IMR-90 (cell line): ENCODE measurements at regions not wholly inside any gene's neighbourhood (a gene's known extent, or its start where the extent isn't known, plus 50 kb on each side); places are given as distances from the start of the nearest gene placed in this dataset.

Experiments used
- ATAC-seq: fragments of 200-7000 bp; cut with Tn5 transposase; 2 replicates; pipeline ENCODE4 v1.9.1; 2020; ENCODE audit warnings: low read depth, mild to moderate bottlenecking, moderate library complexity
- BruUV-seq: library from RNA; stranded (reverse); fragments of 400-500 nt; replicated peaks from 2 replicates; lab custom pipeline; 2021; lab: Mats Ljungman, UMichigan
- CTCF ChIA-PET: fragments of 300-600 bp; formaldehyde crosslinking; extraction: SDS; loops from one replicate; lab custom pipeline; 2021; ENCODE audit warnings: antibody characterized with exemption; lab: Yijun Ruan, JAX
- POLR2A ChIA-PET: fragments of 300-600 bp; sonication (Branson Sonifier 250); formaldehyde crosslinking; loops from one replicate; lab custom pipeline; 2022; ENCODE audit warnings: antibody characterized with exemption; ENCODE audit not compliant: unreplicated experiment; lab: Charles Lee
- DNase-seq: peaks from one replicate; pipeline ENCODE4 v3.0.0; 2013
- H2AFZ ChIP-seq: replicated peaks from 2 replicates; pipeline ENCODE3; 2013; ENCODE audit warnings: low read length, mild to moderate bottlenecking; ENCODE audit not compliant: poor library complexity
- H2AK5ac ChIP-seq: 2 replicates; pipeline ENCODE4 v1.6.1; 2013; ENCODE audit warnings: low read depth, low read length, inconsistent platforms
- H2AK9ac ChIP-seq: replicated peaks from 2 replicates; pipeline ENCODE3; 2013; ENCODE audit warnings: mild to moderate bottlenecking, low read depth, low read length, moderate library complexity; ENCODE audit not compliant: poor library complexity
- H2BK120ac ChIP-seq: 2 replicates; pipeline ENCODE4 v1.6.1; 2013; ENCODE audit warnings: low read depth, low read length, inconsistent platforms
- H2BK15ac ChIP-seq: 3 replicates; pipeline ENCODE4 v1.6.1; 2013; ENCODE audit warnings: low read depth, low read length, inconsistent platforms
- H2BK20ac ChIP-seq: 2 replicates; pipeline ENCODE4 v1.6.1; 2013; ENCODE audit warnings: low read depth, mild to moderate bottlenecking, inconsistent platforms, low read length, moderate library complexity
- H2BK5ac ChIP-seq: 2 replicates; pipeline ENCODE4 v1.6.1; 2013; ENCODE audit warnings: mild to moderate bottlenecking, low read depth, low read length, inconsistent platforms; ENCODE audit not compliant: poor library complexity, severe bottlenecking
- H3K14ac ChIP-seq: replicated peaks from 2 replicates; pipeline ENCODE4 v1.6.1; 2013; ENCODE audit warnings: low read depth, low read length, inconsistent platforms
- H3K18ac ChIP-seq: 2 replicates; pipeline ENCODE4 v1.6.1; 2013; ENCODE audit warnings: low read depth, low read length, control low read depth
- H3K23ac ChIP-seq: 2 replicates; pipeline ENCODE4 v1.6.1; 2013; ENCODE audit warnings: low read depth, low read length, inconsistent platforms
- H3K27ac ChIP-seq: 2 replicates; pipeline ENCODE4 v1.5.1; 2013; ENCODE audit warnings: mild to moderate bottlenecking, control low read depth, low read length; ENCODE audit not compliant: insufficient read depth
- H3K27me3 ChIP-seq: 2 replicates; pipeline ENCODE4 v1.6.1; 2013; ENCODE audit warnings: low read length; ENCODE audit not compliant: control insufficient read depth, insufficient read depth
- H3K36me3 ChIP-seq: 2 replicates; pipeline ENCODE4 v1.6.1; 2013; ENCODE audit warnings: low read length, mixed read lengths; ENCODE audit not compliant: control insufficient read depth, insufficient read depth
- H3K4ac ChIP-seq: 2 replicates; pipeline ENCODE4 v1.6.1; 2013; ENCODE audit warnings: low read depth, low read length, inconsistent platforms
- H3K4me1 ChIP-seq: 2 replicates; pipeline ENCODE4 v1.6.1; 2013; ENCODE audit warnings: low read length, mixed read lengths; ENCODE audit not compliant: control insufficient read depth, insufficient read depth
- H3K4me2 ChIP-seq: 2 replicates; pipeline ENCODE4 v1.6.1; 2013; ENCODE audit warnings: low read depth, mild to moderate bottlenecking, control low read depth, low read length, moderate library complexity
- H3K4me3 ChIP-seq: 2 replicates; pipeline ENCODE4 v1.5.1; 2013; ENCODE audit warnings: low read depth, mild to moderate bottlenecking, control low read depth, low read length, moderate library complexity; ENCODE audit not compliant: insufficient read depth
- H3K56ac ChIP-seq: 2 replicates; pipeline ENCODE4 v1.6.1; 2013; ENCODE audit warnings: low read length, inconsistent platforms; ENCODE audit not compliant: insufficient read depth; ENCODE audit errors: extremely low read depth
- H3K79me1 ChIP-seq, 2 experiments: 2 replicates each; pipeline ENCODE4 v1.6.1; 2013; ENCODE audit warnings: low read length in 2 of 2, inconsistent platforms in 1 of 2, low read depth in 1 of 2
- H3K9ac ChIP-seq: 2 replicates; pipeline ENCODE4 v1.6.1; 2013; ENCODE audit warnings: low read depth, low read length, control low read depth
- H3K9me1 ChIP-seq: 2 replicates; pipeline ENCODE4 v1.6.1; 2013; ENCODE audit warnings: low read length, inconsistent platforms; ENCODE audit not compliant: insufficient read depth
- H3K9me3 ChIP-seq: 2 replicates; pipeline ENCODE4 v1.6.1; 2013; ENCODE audit warnings: low read length; ENCODE audit not compliant: control insufficient read depth, insufficient read depth
- H4K20me1 ChIP-seq: 2 replicates; pipeline ENCODE4 v1.6.1; 2013; ENCODE audit warnings: low read length, inconsistent platforms; ENCODE audit not compliant: insufficient read depth
- H4K5ac ChIP-seq: 2 replicates; pipeline ENCODE4 v1.6.1; 2013; ENCODE audit warnings: mild to moderate bottlenecking, low read depth, low read length, control low read depth
- H4K8ac ChIP-seq, 2 experiments: 2 replicates each; pipeline ENCODE4 v1.6.1; 2013; ENCODE audit warnings: low read depth in 2 of 2, low read length in 2 of 2, control low read depth in 1 of 2, inconsistent platforms in 1 of 2
- H4K91ac ChIP-seq: 2 replicates; pipeline ENCODE4 v1.6.1; 2013; ENCODE audit warnings: low read depth, low read length, inconsistent platforms; ENCODE audit not compliant: insufficient read depth
- CEBPB ChIP-seq: IDR thresholded peaks from 2 replicates; pipeline ENCODE4 v1.6.1; 2012; ENCODE audit warnings: low read depth, low read length, improper control_type of control experiment
- CHD1 ChIP-seq: IDR thresholded peaks from 2 replicates; pipeline ENCODE4 v1.6.1; 2012; ENCODE audit warnings: low read depth, low read length, improper control_type of control experiment
- MAFK ChIP-seq: IDR thresholded peaks from 2 replicates; pipeline ENCODE4 v1.6.1; 2012; ENCODE audit warnings: low read depth, low read length, improper control_type of control experiment
- RAD21 ChIP-seq: IDR thresholded peaks from 2 replicates; pipeline ENCODE4 v1.6.1; 2012; ENCODE audit warnings: low read length, improper control_type of control experiment
- RCOR1 ChIP-seq: IDR thresholded peaks from 2 replicates; pipeline ENCODE4 v1.6.1; 2012; ENCODE audit warnings: mild to moderate bottlenecking, low read length, improper control_type of control experiment; ENCODE audit not compliant: insufficient replicate concordance
- SMC3 ChIP-seq: fragments of 150-350 bp; IDR thresholded peaks from 2 replicates; pipeline ENCODE4 v1.6.1; 2016; ENCODE audit warnings: low read depth, mild to moderate bottlenecking, antibody characterized with exemption, low read length, moderate library complexity
- WGBS, 2 experiments: methylation state at CpG; one replicate each; pipeline versions ENCODE4 v1.1.5 to v1.1.7; 2013; ENCODE audit warnings: missing lambda C conversion rate in 2 of 2; ENCODE audit not compliant: insufficient read length in 1 of 2; ENCODE audit errors: extremely low coverage in 2 of 2; 5-methylcytosine and 5-hydroxymethylcytosine counted together
- dilution Hi-C: fragments of 300-500 bp; cut with HindIII; formaldehyde crosslinking; loops from one replicate; pipeline ENCODE4 v1.14.3; 2018; ENCODE audit warnings: low sequenced_read_pairs; ENCODE audit not compliant: unreplicated experiment
- in situ Hi-C: fragments of 300-500 bp; cut with MboI; formaldehyde crosslinking; loops from 3 replicates; pipeline ENCODE4 v1.14.3; 2019; ENCODE audit warnings: low sequenced_read_pairs, inconsistent platforms, mixed read lengths
- intact Hi-C: fragments of 100-400 bp; cut with micrococcal nuclease; formaldehyde crosslinking; loops from 2 replicates; pipeline ENCODE4 v1.10.0; 2022

DNA sequence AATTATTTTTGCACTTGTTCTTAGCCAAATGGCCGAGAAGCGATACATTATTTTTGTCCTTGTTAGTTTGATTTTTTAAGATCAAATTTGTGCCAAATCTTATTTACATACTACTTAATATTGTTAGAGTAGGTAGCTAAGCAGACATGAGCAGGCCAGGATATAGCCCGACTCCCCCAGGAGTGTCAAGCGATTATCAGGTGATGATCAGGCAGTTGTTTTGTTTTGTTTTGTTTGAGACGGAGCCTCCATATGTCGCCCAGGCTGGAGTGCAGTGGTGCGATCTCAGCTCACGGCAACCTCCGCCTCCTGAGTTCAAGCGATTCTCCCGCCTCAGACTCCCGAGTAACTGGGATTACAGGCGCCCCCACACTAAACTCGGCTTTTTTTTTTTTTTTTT, 71.1 kb downstream of the LYZL2 start:
- H2AK5ac ChIP-seq: no peak overlapping the region
- H3K14ac ChIP-seq: no peak overlapping the region
- H3K23ac ChIP-seq: no peak overlapping the region
- H2BK15ac ChIP-seq: no peak overlapping the region
- H4K91ac ChIP-seq: no peak overlapping the region
- CTCF ChIA-PET: interaction anchor here (0.5 to 0.7 kb wide), 2 partner anchors 32 to 1448 kb away, joined by 3 read pairs; no protein-coding TSS in a partner anchor
- no peak overlapping the region for H4K8ac ChIP-seq
- POLR2A ChIA-PET: no interaction called here
- H3K36me3 ChIP-seq: no peaks in the 10 kb centered on the region
- no peak overlapping the region for H3K56ac ChIP-seq
- no peak overlapping the region for H2AK9ac ChIP-seq
- no peaks in the 10 kb centered on the region for H3K9me3 ChIP-seq
- peaks cover 7% of the 10 kb centered on the region for H3K27me3 ChIP-seq
- no peak overlapping the region for H2AFZ ChIP-seq
- ATAC-seq (no peak), DNase-seq (no peak)
- no peaks in the 10 kb centered on the region for H3K79me1 ChIP-seq
- BruUV-seq: no TSS peak
- no peak overlapping the region for H2BK5ac ChIP-seq
- H3K4me2 ChIP-seq: no peak overlapping the region
- no peak overlapping the region for H3K9ac ChIP-seq
- intact Hi-C loops (no loop called here), dilution Hi-C loops (no loop called here), in situ Hi-C loops (no loop called here)
- H4K20me1 ChIP-seq: no peaks in the 10 kb centered on the region
- no peaks in the 10 kb centered on the region for H3K9me1 ChIP-seq
- WGBS, 2 experiments: 60% methylated on average over 1 of the region's 14 CpGs; no CpG with 5 or more reads in 1 of the 2 experiments
- no peak overlapping the region for H3K4me3 ChIP-seq
- no peak for TF ChIP-seq CEBPB
- TF ChIP-seq SMC3: no peak
- TF ChIP-seq MAFK: no peak
- no peak for TF ChIP-seq RAD21
- TF ChIP-seq CHD1: no peak
- no peak for TF ChIP-seq RCOR1
- H4K5ac ChIP-seq: no peak overlapping the region
- H2BK120ac ChIP-seq: no peak overlapping the region
- no peak overlapping the region for H3K18ac ChIP-seq
- H3K4me1 ChIP-seq: no peaks in the 10 kb centered on the region
- H2BK20ac ChIP-seq: no peak overlapping the region
- H3K27ac ChIP-seq: no peak overlapping the region
- H3K4ac ChIP-seq: no peak overlapping the region
